Type B pancreatic cell (in vitro differentiated cells): ENCODE measurements at regions not wholly inside any gene's neighbourhood (a gene's known extent, or its start where the extent isn't known, plus 50 kb on each side); places are given as distances from the start of the nearest gene placed in this dataset.

Experiments
- DNase-seq: peaks from one replicate; pipeline ENCODE4 v3.0.0; 2021; ENCODE audit warnings: mixed read lengths; ENCODE audit not compliant: unreplicated experiment; ENCODE audit errors: extremely low spot score
- H3K27ac Mint-ChIP-seq: 2 replicates; pipeline ENCODE4 v1.8.0; 2021; ENCODE audit warnings: mild to moderate bottlenecking, mixed read lengths
- H3K27me3 Mint-ChIP-seq: 2 replicates; pipeline ENCODE4 v1.8.0; 2021; ENCODE audit warnings: mixed read lengths
- H3K36me3 Mint-ChIP-seq: 2 replicates; pipeline ENCODE4 v1.8.0; 2021; ENCODE audit warnings: mixed read lengths
- H3K4me1 Mint-ChIP-seq: one replicate; pipeline ENCODE4 v1.8.0; 2021; ENCODE audit warnings: mixed read lengths; ENCODE audit not compliant: unreplicated experiment
- H3K4me3 Mint-ChIP-seq: 2 replicates; pipeline ENCODE4 v1.8.0; 2021; ENCODE audit warnings: mild to moderate bottlenecking, mixed read lengths
- H3K9me3 Mint-ChIP-seq: 2 replicates; pipeline ENCODE4 v1.8.0; 2021; ENCODE audit warnings: mixed read lengths
- CTCF ChIP-seq: fragments of 200-600 bp; sonication (generic); conservative IDR thresholded peaks from 2 replicates; pipeline ENCODE4 v1.5.0; 2021; ENCODE audit warnings: antibody characterized with exemption, mild to moderate bottlenecking

GRCh38 chr15:95581595-95581994 is 748.9 kb upstream of the NR2F2 start:
- Mint-ChIP-seq H3K9me3 (peaks cover 13% of the 10 kb centered on the region), H3K4me1 (peaks cover 14% of the 10 kb centered on the region), H3K27me3 (no peaks in the 10 kb centered on the region), H3K36me3 (no peaks in the 10 kb centered on the region), H3K4me3 (no peak overlapping the region), H3K27ac (no peak overlapping the region)
- no peak for DNase-seq
- no peak for TF ChIP-seq CTCF

GRCh38 chr15:95584088-95584487 is 746.4 kb upstream of the NR2F2 start:
- no peak overlapping the region for H3K4me3 Mint-ChIP-seq
- peaks cover 13% of the 10 kb centered on the region for H3K9me3 Mint-ChIP-seq
- DNase-seq, result no peak
- H3K4me1 Mint-ChIP-seq, result peaks cover 5% of the 10 kb centered on the region
- H3K27ac Mint-ChIP-seq, result no peak overlapping the region
- no peaks in the 10 kb centered on the region for H3K36me3 Mint-ChIP-seq
- TF ChIP-seq CTCF, result no peak
- H3K27me3 Mint-ChIP-seq, result no peaks in the 10 kb centered on the region

GRCh38 chr15:95588056-95588455 is 742.4 kb upstream of the NR2F2 start:
- H3K9me3 Mint-ChIP-seq, result peaks cover 6% of the 10 kb centered on the region
- TF ChIP-seq CTCF, result no peak
- no peaks in the 10 kb centered on the region for H3K36me3 Mint-ChIP-seq
- no peaks in the 10 kb centered on the region for H3K4me1 Mint-ChIP-seq
- no peaks in the 10 kb centered on the region for H3K27me3 Mint-ChIP-seq
- no peak overlapping the region for H3K4me3 Mint-ChIP-seq
- H3K27ac Mint-ChIP-seq, result no peak overlapping the region
- no peak for DNase-seq

- H3K27me3 Mint-ChIP-seq, result no peaks in the 10 kb centered on the region
- no peak overlapping the region for H3K4me3 Mint-ChIP-seq
- no peaks in the 10 kb centered on the region for H3K4me1 Mint-ChIP-seq
- TF ChIP-seq CTCF, result no peak
- H3K36me3 Mint-ChIP-seq, result no peaks in the 10 kb centered on the region
- no peak overlapping the region for H3K27ac Mint-ChIP-seq
- no peaks in the 10 kb centered on the region for H3K9me3 Mint-ChIP-seq
- no peak for DNase-seq
Observed at GRCh38 chr15:95590533-95591044, 739.9 kb upstream of the NR2F2 start.

GRCh38 chr15:95591270-95591669 is 739.2 kb upstream of the NR2F2 start:
- no peaks in the 10 kb centered on the region for H3K9me3 Mint-ChIP-seq
- H3K36me3 Mint-ChIP-seq, result no peaks in the 10 kb centered on the region
- no peak for DNase-seq
- H3K4me3 Mint-ChIP-seq, result no peak overlapping the region
- no peak for TF ChIP-seq CTCF
- H3K27me3 Mint-ChIP-seq, result no peaks in the 10 kb centered on the region
- no peaks in the 10 kb centered on the region for H3K4me1 Mint-ChIP-seq
- no peak overlapping the region for H3K27ac Mint-ChIP-seq

- H3K36me3 Mint-ChIP-seq, result no peaks in the 10 kb centered on the region
- no peak for TF ChIP-seq CTCF
- H3K27me3 Mint-ChIP-seq, result no peaks in the 10 kb centered on the region
- peaks cover 6% of the 10 kb centered on the region for H3K4me1 Mint-ChIP-seq
- H3K9me3 Mint-ChIP-seq, result no peaks in the 10 kb centered on the region
- no peak overlapping the region for H3K27ac Mint-ChIP-seq
- no peak overlapping the region for H3K4me3 Mint-ChIP-seq
- DNase-seq, result no peak
Observed at GRCh38 chr15:95591886-95592285, 738.6 kb upstream of the NR2F2 start.
